ENCODE measurements at regions not wholly inside any gene's neighbourhood (a gene's known extent, or its start where the extent isn't known, plus 50 kb on each side); places are given as distances from the start of the nearest gene placed in this dataset.

DNA sequence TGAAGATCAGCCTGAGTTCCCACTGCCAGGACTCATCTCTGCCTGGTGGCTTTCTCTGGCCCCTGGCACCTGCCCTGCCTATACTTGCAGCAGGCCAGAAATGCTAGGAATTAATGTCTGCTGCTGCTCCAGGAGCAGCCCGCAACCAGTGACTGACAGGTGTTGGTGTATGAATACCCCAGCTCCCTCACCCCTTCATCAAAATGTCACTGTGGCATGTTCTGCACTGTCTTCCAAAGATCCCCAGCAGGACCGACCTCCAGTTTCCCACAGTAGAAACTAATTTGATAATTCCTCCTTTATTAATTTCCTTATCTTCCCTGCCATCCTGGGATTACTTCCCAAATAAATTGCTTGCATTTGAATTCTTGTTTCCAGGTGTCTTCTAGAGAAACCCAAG, 425.4 kb downstream of the BCOR start:
- Histone ChIP-seq H3K4me3 (replicated peaks in 1 of 3) (no peak overlapping the region), H3K36me3 (no peaks in the 10 kb centered on the region), H3K4me1 (peaks cover 0 to 3% of the 10 kb centered on the region in 2 donors), H3K27me3 (no peaks in the 10 kb centered on the region), H3K9me3 (no peaks in the 10 kb centered on the region), H3K27ac (no peak overlapping the region)
- intact Hi-C loops (cut with DNase I): no loop called here
- 94 to 100% methylated on average over 2 of the region's 2 CpGs for WGBS, 2 donors
- no peak for DNase-seq
- TF ChIP-seq POLR2A (IDR thresholded peaks at IDR 0.05): no peak

DNA sequence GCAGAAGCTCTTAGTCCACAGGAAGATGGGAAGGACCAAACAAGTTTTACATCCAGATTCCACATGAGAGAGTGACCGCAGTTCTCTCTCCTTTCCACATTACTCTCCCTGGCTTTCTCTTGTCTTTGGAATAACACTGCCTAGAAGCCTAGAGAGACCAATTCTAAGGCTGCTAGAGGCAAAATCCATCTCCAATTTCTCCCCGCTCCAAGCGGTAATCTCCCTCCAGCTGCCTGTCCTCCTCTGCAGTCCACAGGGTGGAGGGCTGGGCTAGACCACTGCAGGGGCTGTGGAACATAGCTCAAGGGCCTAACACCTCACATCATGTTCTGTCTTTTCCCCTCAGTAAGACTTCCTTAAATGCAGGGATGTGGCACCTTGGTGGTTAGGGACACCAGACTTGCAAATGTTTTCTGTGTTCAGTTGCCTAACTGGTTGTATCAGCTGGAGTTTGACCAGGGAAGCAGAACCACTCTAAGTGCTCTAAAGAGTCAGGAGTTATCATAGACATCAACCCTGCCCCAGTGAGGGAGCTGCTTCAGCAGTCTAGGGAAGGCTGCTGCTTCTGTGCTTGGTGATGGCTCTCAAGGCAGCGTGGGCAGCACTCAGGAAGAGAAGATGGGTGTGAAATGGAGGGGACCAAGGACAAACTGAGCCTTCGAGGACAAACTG, 423.1 kb downstream of the BCOR start:
- Histone ChIP-seq H3K27me3 (no peaks in the 10 kb centered on the region), H3K9me3 (no peaks in the 10 kb centered on the region), H3K4me3 (replicated peaks in 1 of 3) (no peak overlapping the region), H3K36me3 (no peaks in the 10 kb centered on the region), H3K4me1 (peaks cover 0 to 3% of the 10 kb centered on the region in 2 donors), H3K27ac (peak overlapping the region in 2 of 3 donors; percentile 11 to 43)
- 46 to 50% methylated on average over 1 to 5 of the region's 5 CpGs for WGBS, 2 donors
- peak; percentile 70 to 71 for DNase-seq
- TF ChIP-seq, protein P1, sequence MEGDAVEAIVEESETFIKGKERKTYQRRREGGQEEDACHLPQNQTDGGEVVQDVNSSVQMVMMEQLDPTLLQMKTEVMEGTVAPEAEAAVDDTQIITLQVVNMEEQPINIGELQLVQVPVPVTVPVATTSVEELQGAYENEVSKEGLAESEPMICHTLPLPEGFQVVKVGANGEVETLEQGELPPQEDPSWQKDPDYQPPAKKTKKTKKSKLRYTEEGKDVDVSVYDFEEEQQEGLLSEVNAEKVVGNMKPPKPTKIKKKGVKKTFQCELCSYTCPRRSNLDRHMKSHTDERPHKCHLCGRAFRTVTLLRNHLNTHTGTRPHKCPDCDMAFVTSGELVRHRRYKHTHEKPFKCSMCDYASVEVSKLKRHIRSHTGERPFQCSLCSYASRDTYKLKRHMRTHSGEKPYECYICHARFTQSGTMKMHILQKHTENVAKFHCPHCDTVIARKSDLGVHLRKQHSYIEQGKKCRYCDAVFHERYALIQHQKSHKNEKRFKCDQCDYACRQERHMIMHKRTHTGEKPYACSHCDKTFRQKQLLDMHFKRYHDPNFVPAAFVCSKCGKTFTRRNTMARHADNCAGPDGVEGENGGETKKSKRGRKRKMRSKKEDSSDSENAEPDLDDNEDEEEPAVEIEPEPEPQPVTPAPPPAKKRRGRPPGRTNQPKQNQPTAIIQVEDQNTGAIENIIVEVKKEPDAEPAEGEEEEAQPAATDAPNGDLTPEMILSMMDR (IDR thresholded peaks at IDR 0.05): no peak
- TF ChIP-seq POLR2A (IDR thresholded peaks at IDR 0.05): no peak
- intact Hi-C loops (cut with DNase I): no loop called here

DNA sequence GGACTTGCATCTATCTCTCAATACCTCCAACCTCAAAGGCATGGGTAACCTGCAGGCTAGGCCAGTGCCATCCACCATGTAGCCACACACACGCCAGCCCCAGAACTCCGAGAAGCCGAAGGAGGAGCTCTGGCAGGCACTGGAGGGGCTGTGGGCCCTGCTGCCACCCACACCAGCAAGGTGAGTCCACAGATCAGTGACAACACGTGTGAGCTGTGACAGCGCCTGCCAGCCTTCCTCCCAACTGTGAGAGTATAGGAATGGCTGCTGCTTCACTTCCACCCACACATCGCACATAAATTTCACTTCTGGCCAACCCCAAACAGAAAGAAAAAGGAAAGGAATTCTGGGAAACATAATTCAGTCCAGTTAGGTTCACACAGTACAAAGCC, 422.6 kb downstream of the BCOR start:
- intact Hi-C loops (cut with DNase I): no loop called here
- Histone ChIP-seq H3K27me3 (no peaks in the 10 kb centered on the region), H3K9me3 (no peaks in the 10 kb centered on the region), H3K4me1 (peaks cover 0 to 3% of the 10 kb centered on the region in 2 donors), H3K36me3 (no peaks in the 10 kb centered on the region), H3K27ac (peak overlapping the region in 2 of 3 donors; percentile 11 to 43), H3K4me3 (replicated peaks in 1 of 3) (no peak overlapping the region)
- TF ChIP-seq, protein P1 (IDR thresholded peaks at IDR 0.05): no peak
- no peak for TF ChIP-seq POLR2A (IDR thresholded peaks at IDR 0.05)
- WGBS, 2 donors: 75 to 80% methylated on average over 2 to 6 of the region's 6 CpGs
- DNase-seq: no peak

DNA sequence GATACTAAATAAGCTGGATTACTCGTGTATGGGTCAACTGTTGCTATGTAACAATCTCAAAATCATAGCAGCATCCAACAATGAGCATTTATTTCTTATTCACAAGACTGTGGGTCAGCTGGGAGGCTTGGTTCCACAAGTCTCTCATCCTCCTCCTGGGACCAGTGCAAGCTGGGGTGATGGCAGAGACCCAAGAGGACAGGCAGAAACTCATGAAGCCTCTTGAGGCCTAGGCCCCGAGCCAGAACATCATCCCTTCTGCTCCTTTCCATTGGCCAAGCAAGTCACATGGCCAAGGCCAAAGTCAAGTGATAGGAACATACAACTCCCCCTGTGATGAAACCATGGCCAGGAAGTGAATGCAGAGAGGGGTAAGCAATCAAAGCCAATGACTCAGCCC, 422.1 kb downstream of the BCOR start:
- peak overlapping the region in 1 of 3 donors; percentile 11 for H3K27ac ChIP-seq
- H3K36me3 ChIP-seq: no peaks in the 10 kb centered on the region
- H3K27me3 ChIP-seq: no peaks in the 10 kb centered on the region
- TF ChIP-seq, protein P1 (IDR thresholded peaks at IDR 0.05): no peak
- 9 to 35% methylated on average over 1 to 2 of the region's 2 CpGs for WGBS, 2 donors
- H3K9me3 ChIP-seq: no peaks in the 10 kb centered on the region
- intact Hi-C loops (cut with DNase I): no loop called here
- peaks cover 0 to 3% of the 10 kb centered on the region in 2 donors for H3K4me1 ChIP-seq
- peak; percentile 48 to 51 for DNase-seq
- H3K4me3 ChIP-seq (replicated peaks in 1 of 3): no peak overlapping the region

DNA sequence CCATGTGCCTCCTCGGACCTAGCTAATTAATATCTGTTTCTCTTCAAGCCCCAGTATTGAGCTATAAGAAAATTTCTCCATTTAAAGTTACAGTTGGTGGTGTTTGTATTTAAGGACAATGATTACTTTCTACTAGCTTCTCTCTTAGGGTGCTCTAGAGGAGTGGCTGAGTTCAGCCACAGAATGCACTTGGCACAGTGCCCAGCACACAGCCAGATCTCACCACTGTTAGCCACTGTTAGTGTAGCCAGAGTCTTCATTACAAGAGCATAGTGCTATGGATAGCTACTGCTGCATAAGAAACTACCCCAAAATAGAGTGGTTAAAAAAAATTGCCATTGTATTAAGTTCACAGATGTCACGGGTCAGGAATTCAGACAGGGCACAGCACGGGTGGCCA, 421.3 kb downstream of the BCOR start:
- TF ChIP-seq, protein P1 (IDR thresholded peaks at IDR 0.05): no peak
- TF ChIP-seq POLR2A (IDR thresholded peaks at IDR 0.05): no peak
- Histone ChIP-seq H3K4me1 (peaks cover 0 to 3% of the 10 kb centered on the region in 2 donors), H3K27me3 (no peaks in the 10 kb centered on the region), H3K27ac (no peak overlapping the region), H3K9me3 (no peaks in the 10 kb centered on the region), H3K36me3 (no peaks in the 10 kb centered on the region), H3K4me3 (replicated peaks in 1 of 3) (no peak overlapping the region)
- DNase-seq: peak; percentile 4 to 17
- 79 to 90% methylated on average over 3 of the region's 3 CpGs for WGBS, 2 donors
- intact Hi-C loops (cut with DNase I): no loop called here

Measured in thyroid gland (tissue), 4 donors.